Fibroblast of lung (primary cell): ENCODE measurements at regions not wholly inside any gene's neighbourhood (a gene's known extent, or its start where the extent isn't known, plus 50 kb on each side); places are given as distances from the start of the nearest gene placed in this dataset.
A peak's percentile ranks its signal among the peaks of the same experiment; 100 is the strongest.

ENCODE experiments used
- DNase-seq, 2 donors: peaks; one replicate each; pipeline versions ENCODE4 v3.0.0 to v3.0.0-alpha.2; 2010; ENCODE audit warnings: low read depth in 2 of 2
- H2AFZ ChIP-seq: 2 replicates; pipeline ENCODE4 v1.5.1; 2012; ENCODE audit warnings: low read length, control low read depth, inconsistent platforms
- H3K27ac ChIP-seq: 2 replicates; pipeline ENCODE4 v1.5.1; 2011; ENCODE audit warnings: low read length, control low read depth; ENCODE audit not compliant: insufficient read depth
- H3K27me3 ChIP-seq: 2 replicates; pipeline ENCODE4 v1.5.1; 2011; ENCODE audit warnings: mild to moderate bottlenecking, low read length; ENCODE audit not compliant: control insufficient read depth, insufficient read depth
- H3K36me3 ChIP-seq: 2 replicates; pipeline ENCODE4 v1.5.1; 2011; ENCODE audit warnings: low read length; ENCODE audit not compliant: control insufficient read depth, insufficient read depth
- H3K4me1 ChIP-seq: 2 replicates; pipeline ENCODE4 v1.5.1; 2011; ENCODE audit warnings: low read length; ENCODE audit not compliant: control insufficient read depth, insufficient read depth; ENCODE audit errors: extremely low read depth
- H3K4me2 ChIP-seq: 2 replicates; pipeline ENCODE4 v1.5.1; 2011; ENCODE audit warnings: low read length, control low read depth; ENCODE audit not compliant: insufficient read depth; ENCODE audit errors: extremely low read depth
- H3K4me3 ChIP-seq, 4 experiments: fragments of 200-600 bp in 1 of 4; sonication (generic) in 1 of 4; replicated peaks in 1 of 4; 2 replicates each; pipeline ENCODE4 v1.5.1; 2011 to 2016; ENCODE audit warnings: low read length in 4 of 4, low read depth in 3 of 4, mild to moderate bottlenecking in 3 of 4, control low read depth in 2 of 4, inconsistent platforms in 1 of 4, mixed read lengths in 1 of 4; ENCODE audit not compliant: insufficient read depth in 1 of 4; ENCODE audit errors: control extremely low read depth in 1 of 4
- H3K79me2 ChIP-seq: 2 replicates; pipeline ENCODE4 v1.5.1; 2012; ENCODE audit warnings: mild to moderate bottlenecking, low read length, inconsistent platforms; ENCODE audit not compliant: control insufficient read depth, insufficient read depth
- H3K9ac ChIP-seq: 2 replicates; pipeline ENCODE4 v1.5.1; 2011; ENCODE audit warnings: mild to moderate bottlenecking, low read length, control low read depth; ENCODE audit not compliant: insufficient read depth
- H3K9me3 ChIP-seq: 2 replicates; pipeline ENCODE4 v1.5.1; 2012; ENCODE audit warnings: low read depth, low read length; ENCODE audit not compliant: control insufficient read depth, insufficient read depth
- H4K20me1 ChIP-seq: 2 replicates; pipeline ENCODE4 v1.5.1; 2011; ENCODE audit warnings: low read length; ENCODE audit not compliant: control insufficient read depth, insufficient read depth; ENCODE audit errors: extremely low read depth
- CTCF ChIP-seq, 2 donors: IDR thresholded peaks in 1 of 2; conservative IDR thresholded peaks in 1 of 2; 1 replicate in 1 of 2; 2 replicates in 1 of 2; pipeline ENCODE4 v1.5.1; 2011 to 2012; ENCODE audit warnings: low read length in 2 of 2, control low read depth in 1 of 2, inconsistent platforms in 1 of 2, low read depth in 1 of 2, mild to moderate bottlenecking in 1 of 2
- EZH2 ChIP-seq: IDR thresholded peaks from 2 replicates; pipeline ENCODE4 v1.5.1; 2012; ENCODE audit warnings: low read length, control low read depth, mild to moderate bottlenecking; ENCODE audit errors: missing control alignments

DNA sequence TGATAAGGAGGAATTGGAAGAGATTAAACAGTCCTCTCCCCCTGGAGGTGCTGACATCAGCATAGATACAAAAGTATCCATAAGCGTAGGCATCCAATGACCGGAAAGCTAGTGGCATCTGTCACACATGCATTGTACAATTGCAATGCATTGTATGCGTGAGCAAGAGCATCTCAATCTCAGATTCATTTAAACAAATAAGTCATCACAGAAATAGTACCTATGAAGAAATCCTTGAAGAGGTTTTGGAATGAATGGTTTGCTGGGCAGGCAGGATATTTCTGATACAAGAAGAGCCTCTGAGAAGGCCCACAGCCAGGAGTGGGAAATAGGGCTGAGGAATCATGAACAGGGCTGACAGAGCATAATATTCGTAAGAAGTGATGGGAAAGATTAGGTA is 88.9 kb upstream of the ABCD3 start:
- no peak for DNase-seq
- H3K4me1 ChIP-seq: peaks cover 19% of the 10 kb centered on the region

DNA sequence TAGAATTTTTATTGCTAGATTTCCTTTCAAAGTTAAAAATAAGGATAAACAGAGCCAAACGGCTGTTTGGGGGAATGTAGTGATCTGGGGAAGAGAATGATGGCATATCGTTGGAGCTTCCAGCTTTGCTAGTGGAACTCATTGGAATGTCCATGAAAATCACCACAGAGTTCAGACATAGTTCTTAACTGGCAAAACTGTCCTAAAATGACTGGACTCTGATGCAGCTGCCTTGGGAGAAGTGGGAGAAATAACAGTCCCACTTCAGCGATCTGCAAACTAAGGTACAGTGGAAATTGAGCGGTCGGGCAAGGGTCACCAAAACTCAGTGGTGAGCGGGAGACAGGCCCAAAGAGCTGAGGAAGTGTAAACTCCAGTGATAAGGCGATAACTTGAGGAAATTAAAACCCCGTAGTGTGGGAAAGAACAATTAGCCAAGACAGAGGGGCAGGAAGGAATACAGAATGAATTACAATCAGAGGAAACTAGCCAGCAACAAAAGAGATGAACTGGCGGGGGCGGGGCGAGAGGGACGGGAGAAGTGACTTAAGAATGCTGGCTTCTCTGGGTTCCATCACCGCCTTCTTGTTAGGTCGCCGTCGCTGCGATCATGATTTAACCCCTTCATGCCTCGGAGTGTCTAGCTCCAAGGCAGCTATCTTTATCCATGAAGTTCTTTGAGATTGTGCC is 89.8 kb upstream of the ARHGAP29 start:
- Histone ChIP-seq H3K4me3 (peak overlapping the region in 1 of 4 experiments; percentile 14), H3K4me2 (peak overlapping the region; percentile 61), H3K36me3 (no peaks in the 10 kb centered on the region), H3K4me1 (peaks cover 21% of the 10 kb centered on the region), H3K27ac (peak overlapping the region; percentile 83), H2AFZ (peak overlapping the region; percentile 58), H3K9ac (no peak overlapping the region), H4K20me1 (no peaks in the 10 kb centered on the region), H3K9me3 (no peaks in the 10 kb centered on the region), H3K27me3 (no peaks in the 10 kb centered on the region), H3K79me2 (no peaks in the 10 kb centered on the region)
- DNase-seq: peak in 1 of 2 donors; percentile 77
- no peak for TF ChIP-seq EZH2
- TF ChIP-seq CTCF (conservative IDR thresholded peaks at IDR 0.05 in 1 of 2, IDR thresholded peaks at IDR 0.05 in 1 of 2; ENCODE audit: low read depth in 1 of 2, low read length in 2 of 2): no peak

More for the DNA sequence above, 88.9 kb upstream of the ABCD3 start:
- Histone ChIP-seq H3K27ac (no peak overlapping the region), H3K9me3 (no peaks in the 10 kb centered on the region), H2AFZ (no peak overlapping the region), H3K36me3 (no peaks in the 10 kb centered on the region), H3K4me3 (no peak overlapping the region), H4K20me1 (no peaks in the 10 kb centered on the region), H3K4me2 (no peak overlapping the region), H3K79me2 (no peaks in the 10 kb centered on the region), H3K27me3 (no peaks in the 10 kb centered on the region), H3K9ac (no peak overlapping the region)
- no peak for TF ChIP-seq EZH2
- no peak for TF ChIP-seq CTCF (conservative IDR thresholded peaks at IDR 0.05 in 1 of 2, IDR thresholded peaks at IDR 0.05 in 1 of 2; ENCODE audit: low read depth in 1 of 2, low read length in 2 of 2)

DNA sequence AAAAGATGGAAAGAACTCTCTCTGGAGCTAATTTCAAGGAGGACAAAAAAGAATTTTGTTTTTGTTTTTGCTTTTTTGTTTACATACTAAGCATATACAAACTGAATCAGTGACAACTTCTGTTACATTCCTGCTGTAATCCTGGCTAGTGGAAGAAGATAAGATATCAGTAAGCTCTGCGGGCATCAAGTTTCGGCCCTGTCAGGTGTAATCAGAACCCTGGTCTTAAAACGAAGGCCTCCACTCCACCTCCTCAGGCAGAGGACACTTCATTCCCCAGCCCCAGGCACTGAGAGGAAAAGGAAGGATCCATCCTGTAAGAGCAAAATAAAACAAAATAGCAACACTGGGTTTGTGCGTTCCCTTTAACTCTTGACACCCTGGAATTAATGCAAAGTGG is 88.9 kb upstream of the ARHGAP29 start:
- H3K79me2 ChIP-seq: no peaks in the 10 kb centered on the region
- H3K4me3 ChIP-seq: no peak overlapping the region
- peak overlapping the region; percentile 83 for H3K27ac ChIP-seq
- no peak for TF ChIP-seq EZH2
- no peak for TF ChIP-seq CTCF (conservative IDR thresholded peaks at IDR 0.05 in 1 of 2, IDR thresholded peaks at IDR 0.05 in 1 of 2; ENCODE audit: low read depth in 1 of 2, low read length in 2 of 2)
- no peaks in the 10 kb centered on the region for H4K20me1 ChIP-seq
- H3K4me2 ChIP-seq: peak overlapping the region; percentile 42
- H3K36me3 ChIP-seq: no peaks in the 10 kb centered on the region
- no peaks in the 10 kb centered on the region for H3K27me3 ChIP-seq
- no peak for DNase-seq
- peaks cover 21% of the 10 kb centered on the region for H3K4me1 ChIP-seq
- no peak overlapping the region for H3K9ac ChIP-seq
- no peak overlapping the region for H2AFZ ChIP-seq
- no peaks in the 10 kb centered on the region for H3K9me3 ChIP-seq
